NCI-H2107 treated with DMSO at 0.1 percent for 48 hours (cell line): ENCODE measurements at regions not wholly inside any gene's neighbourhood (a gene's known extent, or its start where the extent isn't known, plus 50 kb on each side); places are given as distances from the start of the nearest gene placed in this dataset.
"Not testable (repeated sequence)": the region's sequence is repeated elsewhere in the genome, so short reads cannot be mapped to it uniquely, and the experiment has no call there.

Source experiments
- DNase-seq: peaks from one replicate; lab custom pipeline; 2025; ENCODE audit not compliant: unreplicated experiment; lab: John Stamatoyannopoulos, UW

GRCh38 chr3:75118779-75119178 is 504.3 kb upstream of the CNTN3 start:
- no peak for DNase-seq

GRCh38 chr3:75126556-75126955 is 512.1 kb upstream of the CNTN3 start:
- DNase-seq = no peak

GRCh38 chr3:75129101-75129500 is 514.6 kb upstream of the CNTN3 start:
- no peak for DNase-seq

- DNase-seq = no peak
Measured at GRCh38 chr3:75136100-75136897, 521.8 kb upstream of the CNTN3 start.

GRCh38 chr3:75138345-75138744 is 523.9 kb upstream of the CNTN3 start:
- DNase-seq = no peak

GRCh38 chr3:75140904-75141615 is 523.1 kb upstream of the FRG2C start:
- no peak for DNase-seq

- DNase-seq = no peak
Measured at GRCh38 chr3:75144406-75144805, 519.7 kb upstream of the FRG2C start.

GRCh38 chr3:75171630-75172230 is 492.4 kb upstream of the FRG2C start:
- peak; percentile 7 for DNase-seq

GRCh38 chr3:75176937-75177336 is 487.2 kb upstream of the FRG2C start:
- no peak for DNase-seq

GRCh38 chr3:75180235-75180944 is 483.7 kb upstream of the FRG2C start:
- DNase-seq = no peak

GRCh38 chr3:75180945-75181298 is 483.2 kb upstream of the FRG2C start:
- DNase-seq = no peak

GRCh38 chr3:75188962-75189361 is 475.2 kb upstream of the FRG2C start:
- no peak for DNase-seq

- DNase-seq = no peak
Measured at GRCh38 chr3:75192146-75192616, 471.9 kb upstream of the FRG2C start.

GRCh38 chr3:75193797-75194196 is 470.3 kb upstream of the FRG2C start:
- no peak for DNase-seq

GRCh38 chr3:75214332-75214731 is 449.8 kb upstream of the FRG2C start:
- DNase-seq = not testable (repeated sequence)

GRCh38 chr3:75218577-75218976 is 445.6 kb upstream of the FRG2C start:
- no peak for DNase-seq

- DNase-seq = no peak
Measured at GRCh38 chr3:75220932-75221331, 443.2 kb upstream of the FRG2C start.

- no peak for DNase-seq
Measured at GRCh38 chr3:75224412-75224811, 439.7 kb upstream of the FRG2C start.

- DNase-seq = no peak
Measured at GRCh38 chr3:75232216-75232615, 431.9 kb upstream of the FRG2C start.

GRCh38 chr3:75235631-75236030 is 428.5 kb upstream of the FRG2C start:
- no peak for DNase-seq

- DNase-seq = no peak
Measured at GRCh38 chr3:75237053-75237452, 427.1 kb upstream of the FRG2C start.
